Kidney glomerular epithelial cell (primary cell): ENCODE measurements at regions not wholly inside any gene's neighbourhood (a gene's known extent, or its start where the extent isn't known, plus 50 kb on each side); places are given as distances from the start of the nearest gene placed in this dataset.
"Not testable (repeated sequence)": the region's sequence is repeated elsewhere in the genome, so short reads cannot be mapped to it uniquely, and the experiment has no call there.

Experiments
- DNase-seq: peaks from one replicate; lab custom pipeline; 2025; lab: John Stamatoyannopoulos, UW

DNA sequence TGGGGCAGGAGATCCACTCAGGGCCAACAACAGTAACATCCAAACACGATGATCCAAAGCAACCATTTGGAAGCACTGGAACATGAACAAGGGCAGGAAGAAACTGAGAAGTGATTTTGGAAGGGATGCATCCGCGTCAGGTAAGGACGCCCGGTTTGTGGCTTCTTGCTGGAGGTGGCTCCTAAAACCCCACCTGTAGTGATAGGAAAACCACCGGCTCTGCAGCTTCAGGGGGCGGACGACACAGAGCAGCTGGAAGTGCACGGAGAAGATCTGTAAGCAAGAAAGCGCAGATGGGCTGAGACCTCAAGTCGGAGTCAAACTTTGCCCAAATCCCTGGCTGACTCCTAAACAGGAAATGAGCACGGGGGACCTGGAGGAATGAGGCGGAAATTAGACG is 1066.1 kb downstream of the BRD1 start:
- no peak for DNase-seq

- DNase-seq, result no peak
These were observed 1066.9 kb downstream of the BRD1 start for GRCh38 chr22:48760481-48761390.

GRCh38 chr22:48758881-48759875 is 1068.5 kb downstream of the BRD1 start:
- no peak for DNase-seq

DNA sequence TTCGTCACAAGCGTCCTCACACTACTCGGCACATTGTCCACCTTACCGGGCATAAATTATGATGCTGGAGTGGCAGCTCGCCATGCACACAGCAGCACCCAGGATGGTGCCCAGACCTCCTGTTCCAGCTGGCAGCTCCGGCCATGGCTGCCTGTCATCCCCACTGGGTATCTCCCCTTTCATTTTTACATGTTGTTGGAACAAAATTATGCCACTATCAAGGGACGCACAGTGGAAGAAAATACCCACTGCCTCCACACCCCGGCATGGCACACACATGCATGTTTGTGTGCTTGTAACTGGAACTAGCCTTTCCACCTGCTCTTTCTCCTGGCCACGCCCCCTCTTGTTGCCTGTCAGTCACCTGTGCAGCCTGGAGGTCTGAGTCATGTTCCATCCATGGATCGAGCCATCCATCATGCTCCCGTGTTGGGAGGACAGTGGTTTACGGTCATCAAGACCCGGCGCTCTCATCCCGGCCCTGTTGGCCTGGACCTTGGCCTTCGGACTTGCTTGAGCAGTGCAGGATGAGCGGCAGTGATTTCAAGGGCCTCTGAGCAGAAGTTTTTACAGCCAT is 1069.6 kb downstream of the BRD1 start:
- DNase-seq, result no peak

GRCh38 chr22:48757581-48757980 is 1070.1 kb downstream of the BRD1 start:
- DNase-seq, result no peak

- not testable (repeated sequence) for DNase-seq
These were observed 1070.5 kb downstream of the BRD1 start for GRCh38 chr22:48757135-48757534.

- DNase-seq, result no peak
These were observed 1071.2 kb downstream of the BRD1 start for GRCh38 chr22:48756146-48757111.

GRCh38 chr22:48755059-48755949 is 1072.4 kb downstream of the BRD1 start:
- DNase-seq, result no peak

GRCh38 chr22:48754611-48755058 is 1073.0 kb downstream of the BRD1 start:
- DNase-seq, result no peak

GRCh38 chr22:48753752-48754517 is 1073.7 kb downstream of the BRD1 start:
- DNase-seq, result no peak

- DNase-seq, result no peak
These were observed 1074.3 kb downstream of the BRD1 start for GRCh38 chr22:48753381-48753730.

GRCh38 chr22:48752451-48753380 is 1075.0 kb downstream of the BRD1 start:
- no peak for DNase-seq

GRCh38 chr22:48751539-48752437 is 1075.9 kb downstream of the BRD1 start:
- DNase-seq, result no peak

- DNase-seq, result no peak
These were observed 1076.7 kb downstream of the BRD1 start for GRCh38 chr22:48750826-48751440.

- no peak for DNase-seq
These were observed 1077.4 kb downstream of the BRD1 start for GRCh38 chr22:48750282-48750681.

- DNase-seq, result no peak
These were observed 1078.0 kb downstream of the BRD1 start for GRCh38 chr22:48749555-48750227.
